ENCODE measurements at regions not wholly inside any gene's neighbourhood (a gene's known extent, or its start where the extent isn't known, plus 50 kb on each side); places are given as distances from the start of the nearest gene placed in this dataset.
"Not testable (repeated sequence)": the region's sequence is repeated elsewhere in the genome, so short reads cannot be mapped to it uniquely, and the experiment has no call there.

DNA sequence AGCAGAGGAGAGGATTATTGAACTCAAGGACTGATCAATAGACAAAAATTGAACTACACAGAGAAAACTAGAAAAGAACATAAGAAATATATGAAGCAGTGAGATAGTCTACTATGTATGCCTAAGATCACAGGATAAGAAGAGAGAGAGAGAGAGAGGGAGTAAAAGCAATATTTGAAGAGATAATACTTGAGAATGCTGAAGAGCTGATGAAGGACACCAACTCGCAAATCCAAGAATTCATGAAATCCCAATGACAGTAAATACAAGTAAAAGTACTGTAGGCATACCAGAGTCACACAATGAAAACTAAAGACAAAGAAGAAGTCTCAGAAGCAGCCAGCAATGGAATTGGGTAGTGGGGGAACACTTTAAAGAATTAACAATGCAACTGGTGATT, 260.1 kb upstream of the SPAG17 start:
- no peak for DNase-seq

DNA sequence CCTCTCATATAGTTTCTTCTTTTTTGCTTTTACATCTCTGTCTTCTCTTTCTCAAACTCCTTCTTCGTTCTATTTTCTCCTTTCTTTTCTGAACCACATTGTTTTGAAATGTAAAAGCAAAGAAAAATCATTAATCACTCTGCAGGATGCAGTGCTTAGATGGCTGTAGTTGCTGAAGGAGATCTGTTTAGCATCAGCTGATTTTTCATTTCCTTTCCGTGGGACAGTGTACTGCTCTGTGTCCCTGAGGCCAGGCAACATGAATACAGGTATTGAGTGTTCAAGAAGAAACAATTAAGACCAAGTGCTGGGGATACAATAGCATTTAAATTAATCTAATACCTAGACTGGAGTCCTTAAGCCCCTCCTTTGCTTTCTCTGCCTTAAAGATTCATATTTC, 257.2 kb upstream of the SPAG17 start:
- DNase-seq: no peak

GRCh38 chr1:118437664-118438063, 252.6 kb upstream of the SPAG17 start:
- DNase-seq: no peak

DNA sequence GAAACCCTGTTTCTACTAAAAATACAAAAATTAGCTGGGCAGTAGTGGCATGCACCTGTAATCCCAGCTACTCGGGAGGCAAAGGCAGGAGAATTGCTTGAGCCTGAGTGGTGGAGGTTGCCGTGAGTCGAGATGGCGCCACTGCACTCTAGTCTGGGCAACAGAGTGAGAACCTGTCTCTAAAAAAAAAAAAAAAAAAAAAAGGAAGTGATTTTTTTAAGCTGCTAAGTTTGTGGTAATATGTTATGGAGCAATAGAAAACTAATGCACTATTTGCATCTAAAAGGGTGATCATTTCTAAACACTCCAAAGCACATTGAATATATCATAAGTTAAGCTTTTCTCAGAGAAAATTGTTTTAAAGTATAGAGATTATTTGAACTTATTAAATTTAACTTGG, 244.8 kb upstream of the SPAG17 start:
- DNase-seq: no peak

DNA sequence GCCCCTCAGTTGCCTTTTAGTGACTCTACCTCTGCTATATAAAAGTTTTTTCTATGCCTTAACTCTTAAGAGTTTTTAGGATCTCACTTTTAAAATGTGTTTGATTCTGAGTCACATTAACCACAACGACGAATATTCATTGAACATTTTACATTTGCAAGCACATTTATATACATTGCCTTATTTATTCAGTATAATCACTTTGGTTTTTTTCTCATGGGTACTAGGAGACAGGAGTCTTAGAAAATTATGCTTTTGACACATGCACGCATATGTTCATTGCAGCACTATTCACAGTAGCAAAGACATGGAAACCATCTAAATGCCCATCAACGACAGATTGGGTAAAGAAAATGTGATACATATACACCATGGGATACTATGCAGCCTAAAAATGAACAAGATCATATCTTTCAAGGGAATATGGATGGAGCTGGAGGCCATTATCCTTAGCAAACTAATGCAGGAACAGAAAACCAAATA, 236.9 kb upstream of the SPAG17 start:
- no peak for DNase-seq

GRCh38 chr1:118404024-118404423, 219.0 kb upstream of the SPAG17 start:
- no peak for DNase-seq

- DNase-seq: no peak
Observed at GRCh38 chr1:118397496-118397859, 212.4 kb upstream of the SPAG17 start.

DNA sequence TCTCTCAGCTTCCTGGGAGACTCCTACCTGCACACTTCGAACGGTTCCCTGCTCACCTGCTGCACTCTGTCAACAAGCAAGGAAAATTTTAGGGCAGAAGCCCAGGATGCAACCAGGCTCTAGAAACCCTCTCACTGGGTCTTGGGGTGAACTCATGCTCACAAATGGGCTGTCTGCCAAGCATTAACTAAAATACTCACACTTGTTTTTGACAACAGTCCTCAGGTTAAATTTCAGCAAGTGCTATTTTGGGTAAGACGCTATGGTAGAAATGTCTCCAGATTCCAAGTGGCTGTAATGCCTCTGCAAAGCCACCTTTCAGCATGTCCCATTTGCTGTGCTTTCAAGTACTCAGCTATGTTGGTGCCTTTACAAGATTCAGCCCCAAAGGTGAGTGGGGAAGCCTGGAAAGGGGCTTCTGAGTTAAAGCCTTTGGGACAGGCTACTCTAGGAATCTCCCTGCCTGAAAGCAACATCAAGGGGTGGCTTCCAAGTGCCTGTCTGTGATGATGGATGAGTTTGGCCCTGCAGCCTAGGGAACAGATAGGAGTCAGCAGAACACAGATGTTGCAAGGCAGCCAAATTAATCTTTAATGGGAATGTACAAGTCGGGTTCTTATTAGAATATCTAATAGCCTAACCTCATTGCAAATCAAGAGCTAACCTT, 211.9 kb upstream of the SPAG17 start:
- DNase-seq: no peak

- no peak for DNase-seq
Observed at GRCh38 chr1:118396279-118396678, 211.3 kb upstream of the SPAG17 start.

- DNase-seq: no peak
Observed at GRCh38 chr1:118395430-118395991, 210.5 kb upstream of the SPAG17 start.

- DNase-seq: no peak
Observed at GRCh38 chr1:118390955-118391354, 205.9 kb upstream of the SPAG17 start.

GRCh38 chr1:118388301-118388959, 203.4 kb upstream of the SPAG17 start:
- DNase-seq: no peak

- no peak for DNase-seq
Observed at GRCh38 chr1:118381197-118381869, 196.3 kb upstream of the SPAG17 start.

DNA sequence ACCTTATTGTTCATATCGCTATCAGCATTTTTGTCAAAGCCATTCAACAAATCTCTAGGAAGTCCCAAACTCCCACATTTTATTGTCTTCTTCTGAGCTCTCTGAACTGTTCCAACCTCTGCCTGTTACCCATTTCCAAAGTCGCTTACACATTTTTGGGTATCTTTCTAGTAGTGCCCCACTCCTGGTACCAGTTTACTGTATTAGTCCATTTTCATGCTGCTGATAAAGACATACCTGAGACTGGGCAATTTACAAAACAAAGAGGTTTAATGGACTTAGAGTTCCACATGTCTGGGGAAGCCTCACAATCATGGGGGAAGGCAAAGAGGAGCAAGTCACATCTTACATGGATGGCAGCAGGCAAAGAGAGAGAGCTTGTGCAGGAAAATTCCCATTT, 192.2 kb upstream of the SPAG17 start:
- not testable (repeated sequence) for DNase-seq

- DNase-seq: no peak
Observed at GRCh38 chr1:118371612-118372011, 186.6 kb upstream of the SPAG17 start.

GRCh38 chr1:118370861-118371260, 185.8 kb upstream of the SPAG17 start:
- DNase-seq: no peak

DNA sequence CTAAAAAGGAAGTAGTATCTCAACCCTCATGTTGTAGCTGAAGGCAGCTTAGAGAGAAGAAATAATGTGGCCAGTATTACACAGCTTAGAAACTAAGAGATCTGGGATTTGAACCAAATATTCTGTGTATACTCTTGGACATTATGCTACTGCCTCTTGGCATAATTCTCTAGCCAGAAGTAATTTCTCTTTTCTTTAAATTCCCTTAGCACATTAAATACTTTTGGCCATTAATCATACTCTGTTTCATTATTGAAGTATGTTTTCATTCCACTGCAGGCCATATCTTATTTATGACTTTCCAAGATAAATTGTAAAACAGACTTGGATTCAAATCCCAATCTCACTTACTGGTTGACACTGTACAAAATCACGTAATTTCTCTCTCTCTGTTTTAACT, 181.3 kb upstream of the SPAG17 start:
- DNase-seq: no peak

DNA sequence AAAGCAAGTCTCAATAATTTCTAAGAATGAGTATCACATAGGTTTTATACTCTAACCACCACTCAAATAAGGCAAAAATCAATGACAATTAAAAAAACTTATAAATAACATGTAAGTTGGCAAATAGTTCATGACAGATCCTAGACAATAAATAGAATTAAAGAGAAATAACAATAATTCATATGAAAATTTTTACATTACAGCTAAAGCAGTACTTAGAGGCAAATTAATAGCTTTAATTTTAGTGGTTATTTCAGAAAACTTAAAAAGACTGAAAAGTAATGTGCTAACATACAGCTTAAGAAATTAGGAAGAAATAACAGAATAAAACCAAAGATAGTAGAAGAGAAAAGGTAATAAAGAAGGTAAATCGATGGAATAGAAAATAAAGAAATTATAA, 179.9 kb upstream of the SPAG17 start:
- DNase-seq: no peak

DNA sequence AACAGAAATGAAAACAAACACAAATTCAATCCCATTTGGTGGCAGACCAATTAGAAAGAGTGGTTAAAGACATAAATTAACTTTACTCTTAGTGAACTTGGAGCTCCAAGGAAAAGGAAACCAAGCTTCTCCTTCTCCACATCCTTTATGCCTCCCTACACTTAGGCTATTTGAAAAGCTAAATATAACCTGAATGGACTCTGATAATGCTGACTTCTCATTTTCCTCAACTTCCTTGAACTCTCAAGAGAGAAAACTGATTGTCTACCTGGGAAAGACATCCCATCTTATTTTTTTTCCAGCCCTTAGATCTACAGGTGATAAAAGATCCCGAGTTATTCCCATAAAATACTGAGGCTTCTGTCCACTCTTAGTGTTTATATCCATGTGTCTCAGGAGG, 178.4 kb upstream of the SPAG17 start:
- no peak for DNase-seq

GRCh38 chr1:118360817-118361216, 175.8 kb upstream of the SPAG17 start:
- no peak for DNase-seq

DNA sequence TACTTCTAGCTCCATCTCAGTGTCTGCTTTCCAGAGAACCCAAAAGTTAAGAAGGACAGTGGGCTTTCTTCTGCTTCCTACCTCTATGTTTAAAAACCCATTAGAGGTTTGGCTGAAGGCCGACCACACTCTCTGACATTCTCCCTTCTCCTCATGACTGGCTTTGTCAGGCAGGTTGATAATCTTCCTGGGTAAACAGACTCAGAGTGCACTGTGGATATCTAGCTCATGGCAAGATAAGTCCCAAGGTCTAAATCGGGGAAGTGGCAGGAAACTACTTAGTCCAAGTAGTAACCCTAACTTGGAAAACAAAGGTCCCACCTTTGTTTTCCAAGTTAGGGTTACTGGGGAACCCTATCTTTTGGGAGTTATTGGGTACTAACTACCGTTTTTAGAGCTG, 161.9 kb upstream of the SPAG17 start:
- DNase-seq: no peak

GRCh38 chr1:118340928-118341910, 156.2 kb upstream of the SPAG17 start:
- DNase-seq: no peak
